Mesenchymal stem cell (in vitro differentiated cells and primary cell): ENCODE measurements at regions not wholly inside any gene's neighbourhood (a gene's known extent, or its start where the extent isn't known, plus 50 kb on each side); places are given as distances from the start of the nearest gene placed in this dataset.

Experiments
- DNase-seq: peaks from one replicate; pipeline ENCODE4 v3.0.0-alpha.2; 2013
- H2AFZ ChIP-seq: one replicate; pipeline ENCODE4 v1.6.1; 2013; ENCODE audit warnings: low read depth, mild to moderate bottlenecking, control low read depth, inconsistent platforms, low read length, moderate library complexity
- H2AK5ac ChIP-seq: 2 replicates; pipeline ENCODE4 v1.6.1; 2013; ENCODE audit warnings: low read length, moderate library complexity, mild to moderate bottlenecking, inconsistent platforms; ENCODE audit not compliant: severe bottlenecking
- H2BK120ac ChIP-seq: one replicate; pipeline ENCODE4 v1.6.1; 2013; ENCODE audit warnings: low read depth, mild to moderate bottlenecking, inconsistent platforms, low read length, moderate library complexity
- H2BK12ac ChIP-seq, 2 experiments: one replicate each; pipeline ENCODE4 v1.6.1; 2013; ENCODE audit warnings: inconsistent platforms in 2 of 2, low read length in 2 of 2, mild to moderate bottlenecking in 2 of 2, moderate library complexity in 2 of 2, control low read depth in 1 of 2
- H2BK15ac ChIP-seq: one replicate; pipeline ENCODE4 v1.6.1; 2013; ENCODE audit warnings: mild to moderate bottlenecking, low read depth, inconsistent platforms; ENCODE audit not compliant: poor library complexity, severe bottlenecking
- H2BK5ac ChIP-seq: 2 replicates; pipeline ENCODE4 v1.6.1; 2013; ENCODE audit warnings: low read depth, mild to moderate bottlenecking, low read length, control low read depth, inconsistent platforms; ENCODE audit not compliant: poor library complexity, severe bottlenecking
- H3K14ac ChIP-seq, 2 experiments: one replicate each; pipeline ENCODE4 v1.6.1; 2013; ENCODE audit warnings: inconsistent platforms in 2 of 2, low read length in 2 of 2, control low read depth in 1 of 2, mild to moderate bottlenecking in 1 of 2, moderate library complexity in 1 of 2
- H3K18ac ChIP-seq, 2 experiments: one replicate each; pipeline ENCODE4 v1.6.1; 2013; ENCODE audit warnings: inconsistent platforms in 2 of 2, low read length in 2 of 2, control low read depth in 1 of 2, low read depth in 1 of 2, mild to moderate bottlenecking in 1 of 2
- H3K23ac ChIP-seq, 2 experiments: one replicate each; pipeline ENCODE4 v1.6.1; 2013; ENCODE audit warnings: inconsistent platforms in 2 of 2, low read length in 2 of 2, mild to moderate bottlenecking in 2 of 2, moderate library complexity in 2 of 2, control low read depth in 1 of 2
- H3K27ac ChIP-seq: 2 replicates; pipeline ENCODE4 v1.5.1; 2013; ENCODE audit warnings: mild to moderate bottlenecking, moderate library complexity, low read length, control low read depth, inconsistent platforms; ENCODE audit not compliant: poor library complexity, severe bottlenecking
- H3K27me3 ChIP-seq, 2 experiments: 2 replicates each; pipeline versions ENCODE4 v1.6.1 to v1.7.0; 2013; ENCODE audit warnings: low read length in 2 of 2, mild to moderate bottlenecking in 2 of 2, moderate library complexity in 2 of 2, control low read depth in 1 of 2, inconsistent platforms in 1 of 2; ENCODE audit not compliant: control insufficient read depth in 1 of 2, insufficient read depth in 1 of 2
- H3K36me3 ChIP-seq, 2 experiments: 2 replicates each; pipeline versions ENCODE4 v1.6.1 to v1.7.0; 2013; ENCODE audit warnings: low read length in 2 of 2, control low read depth in 1 of 2, inconsistent platforms in 1 of 2, low read depth in 1 of 2, mild to moderate bottlenecking in 1 of 2; ENCODE audit not compliant: insufficient read depth in 2 of 2, control insufficient read depth in 1 of 2
- H3K4ac ChIP-seq, 2 experiments: one replicate each; pipeline ENCODE4 v1.6.1; 2013; ENCODE audit warnings: inconsistent platforms in 2 of 2, low read length in 2 of 2, mild to moderate bottlenecking in 2 of 2, moderate library complexity in 2 of 2, control low read depth in 1 of 2, low read depth in 1 of 2
- H3K4me1 ChIP-seq: 2 replicates; pipeline ENCODE4 v1.6.1; 2013; ENCODE audit warnings: low read depth, low read length, control low read depth; ENCODE audit not compliant: control insufficient read depth, insufficient read depth
- H3K4me2 ChIP-seq: 2 replicates; pipeline ENCODE4 v1.6.1; 2013; ENCODE audit warnings: low read length, mild to moderate bottlenecking, inconsistent platforms; ENCODE audit not compliant: poor library complexity, severe bottlenecking
- H3K4me3 ChIP-seq, 2 experiments: 2 replicates each; pipeline versions ENCODE4 v1.5.1 to v1.7.0; 2013; ENCODE audit warnings: low read length in 2 of 2, mild to moderate bottlenecking in 2 of 2, control low read depth in 1 of 2, low read depth in 1 of 2; ENCODE audit not compliant: insufficient read depth in 1 of 2
- H3K79me1 ChIP-seq: replicated peaks from 2 replicates; pipeline ENCODE4 v1.6.1; 2013; ENCODE audit warnings: mild to moderate bottlenecking, control low read depth, low read length, inconsistent platforms; ENCODE audit not compliant: poor library complexity, severe bottlenecking
- H3K9ac ChIP-seq: 2 replicates; pipeline ENCODE4 v1.7.0; 2013; ENCODE audit warnings: mild to moderate bottlenecking, low read length, moderate library complexity
- H3K9me3 ChIP-seq: 2 replicates; pipeline ENCODE4 v1.7.0; 2013; ENCODE audit warnings: mild to moderate bottlenecking, low read length; ENCODE audit not compliant: control insufficient read depth
- H4K8ac ChIP-seq: one replicate; pipeline ENCODE4 v1.6.1; 2013; ENCODE audit warnings: inconsistent platforms, mild to moderate bottlenecking, low read length, moderate library complexity
- H4K91ac ChIP-seq: one replicate; pipeline ENCODE4 v1.6.1; 2013; ENCODE audit warnings: mild to moderate bottlenecking, low read length, inconsistent platforms
- WGBS: methylation state at CpG from one replicate; pipeline ENCODE4 v1.1.7; 2013; ENCODE audit warnings: mixed read lengths; 5-methylcytosine and 5-hydroxymethylcytosine counted together

GRCh38 chr2:239728751-239729150 is 296.4 kb downstream of the NDUFA10 start:
- 79% methylated on average over 15 of the region's 15 CpGs for WGBS

GRCh38 chr2:239727776-239728600 is 297.2 kb downstream of the NDUFA10 start:
- no peak overlapping the region for H2BK120ac ChIP-seq
- no peak overlapping the region for H4K91ac ChIP-seq
- no peak for DNase-seq
- no peaks in the 10 kb centered on the region for H3K36me3 ChIP-seq
- H3K4ac ChIP-seq, result no peak overlapping the region
- no peak overlapping the region for H3K9ac ChIP-seq
- H3K4me3 ChIP-seq, result no peak overlapping the region
- 87% methylated on average over 29 of the region's 30 CpGs for WGBS
- peaks cover 0 to 28% of the 10 kb centered on the region in 2 experiments for H3K27me3 ChIP-seq
- no peak overlapping the region for H3K4me2 ChIP-seq
- no peak overlapping the region for H2AK5ac ChIP-seq
- no peak overlapping the region for H3K18ac ChIP-seq
- H3K4me1 ChIP-seq, result no peaks in the 10 kb centered on the region
- no peaks in the 10 kb centered on the region for H3K79me1 ChIP-seq
- H3K14ac ChIP-seq, result no peak overlapping the region
- H3K23ac ChIP-seq, result no peak overlapping the region
- H2BK12ac ChIP-seq, result no peak overlapping the region
- H2BK5ac ChIP-seq, result no peak overlapping the region
- no peaks in the 10 kb centered on the region for H3K9me3 ChIP-seq
- H2BK15ac ChIP-seq, result no peak overlapping the region
- H2AFZ ChIP-seq, result no peak overlapping the region
- no peak overlapping the region for H4K8ac ChIP-seq
- no peak overlapping the region for H3K27ac ChIP-seq

More at GRCh38 chr2:239728751-239729150, 296.4 kb downstream of the NDUFA10 start:
- H3K4me3 ChIP-seq, result no peak overlapping the region
- no peak overlapping the region for H3K9ac ChIP-seq
- H3K18ac ChIP-seq, result no peak overlapping the region
- no peak overlapping the region for H3K4me2 ChIP-seq
- no peaks in the 10 kb centered on the region for H3K4me1 ChIP-seq
- no peak overlapping the region for H3K14ac ChIP-seq
- no peak overlapping the region for H2AFZ ChIP-seq
- no peak overlapping the region for H3K27ac ChIP-seq
- peaks cover 0 to 26% of the 10 kb centered on the region in 2 experiments for H3K27me3 ChIP-seq
- H2BK12ac ChIP-seq, result no peak overlapping the region
- no peak overlapping the region for H4K8ac ChIP-seq
- DNase-seq, result no peak
- H2BK5ac ChIP-seq, result no peak overlapping the region
- no peak overlapping the region for H4K91ac ChIP-seq
- no peak overlapping the region for H2BK15ac ChIP-seq
- no peaks in the 10 kb centered on the region for H3K79me1 ChIP-seq
- no peak overlapping the region for H3K4ac ChIP-seq
- no peak overlapping the region for H2AK5ac ChIP-seq
- H3K23ac ChIP-seq, result no peak overlapping the region
- H3K36me3 ChIP-seq, result no peaks in the 10 kb centered on the region
- H3K9me3 ChIP-seq, result no peaks in the 10 kb centered on the region
- no peak overlapping the region for H2BK120ac ChIP-seq

GRCh38 chr2:239727182-239727775 is 297.9 kb downstream of the NDUFA10 start:
- H2BK5ac ChIP-seq, result no peak overlapping the region
- H2AFZ ChIP-seq, result no peak overlapping the region
- H4K91ac ChIP-seq, result no peak overlapping the region
- peaks cover 0 to 28% of the 10 kb centered on the region in 2 experiments for H3K27me3 ChIP-seq
- H3K9me3 ChIP-seq, result no peaks in the 10 kb centered on the region
- H2BK12ac ChIP-seq, result no peak overlapping the region
- no peaks in the 10 kb centered on the region for H3K36me3 ChIP-seq
- no peak overlapping the region for H3K18ac ChIP-seq
- H3K4me1 ChIP-seq, result no peaks in the 10 kb centered on the region
- no peak overlapping the region for H3K4me3 ChIP-seq
- no peak overlapping the region for H3K4me2 ChIP-seq
- 84% methylated on average over 14 of the region's 16 CpGs for WGBS
- no peak overlapping the region for H3K14ac ChIP-seq
- no peak overlapping the region for H3K9ac ChIP-seq
- no peak overlapping the region for H3K27ac ChIP-seq
- no peak overlapping the region for H4K8ac ChIP-seq
- H3K23ac ChIP-seq, result no peak overlapping the region
- H2AK5ac ChIP-seq, result no peak overlapping the region
- no peak overlapping the region for H2BK120ac ChIP-seq
- H3K4ac ChIP-seq, result no peak overlapping the region
- DNase-seq, result no peak
- H2BK15ac ChIP-seq, result no peak overlapping the region
- H3K79me1 ChIP-seq, result no peaks in the 10 kb centered on the region

- Histone ChIP-seq H3K4me3 (no peak overlapping the region), H4K8ac (no peak overlapping the region), H4K91ac (no peak overlapping the region), H3K14ac (no peak overlapping the region), H3K18ac (no peak overlapping the region), H2BK120ac (no peak overlapping the region), H3K9me3 (no peaks in the 10 kb centered on the region), H2BK12ac (no peak overlapping the region), H3K23ac (no peak overlapping the region), H2BK5ac (no peak overlapping the region), H3K27me3 (peaks cover 0 to 28% of the 10 kb centered on the region in 2 experiments), H3K4me2 (no peak overlapping the region), H2BK15ac (no peak overlapping the region), H2AK5ac (no peak overlapping the region), H3K36me3 (no peaks in the 10 kb centered on the region), H3K79me1 (no peaks in the 10 kb centered on the region), H2AFZ (no peak overlapping the region), H3K9ac (no peak overlapping the region), H3K4ac (no peak overlapping the region), H3K4me1 (no peaks in the 10 kb centered on the region), H3K27ac (no peak overlapping the region)
- no peak for DNase-seq
- 81% methylated on average over 13 of the region's 13 CpGs for WGBS
These were observed 298.4 kb downstream of the NDUFA10 start for GRCh38 chr2:239726631-239727181.
